Upper lobe of left lung (tissue), 4 donors: ENCODE measurements at regions not wholly inside any gene's neighbourhood (a gene's known extent, or its start where the extent isn't known, plus 50 kb on each side); places are given as distances from the start of the nearest gene placed in this dataset.

Source experiments
- CTCF ChIP-seq, 6 experiments: fragments of 450-650 bp in 4 of 6; fragments of 200-600 bp in 2 of 6; sonication (generic) in 2 of 6; IDR thresholded peaks; one replicate each; pipeline ENCODE4 v1.5.1; 2016 to 2019; ENCODE audit warnings: antibody characterized with exemption in 6 of 6
- POLR2A ChIP-seq, 4 donors: fragments of 450-650 bp; IDR thresholded peaks; one replicate each; pipeline ENCODE4 v1.5.1; 2016 to 2017; ENCODE audit warnings: antibody characterized with exemption in 4 of 4, mild to moderate bottlenecking in 2 of 4
- POLR2AphosphoS5 ChIP-seq, 2 donors: sonication (generic); formaldehyde crosslinking; IDR thresholded peaks; one replicate each; pipeline ENCODE4 v1.5.1; 2017; ENCODE audit warnings: antibody characterized with exemption in 2 of 2

DNA sequence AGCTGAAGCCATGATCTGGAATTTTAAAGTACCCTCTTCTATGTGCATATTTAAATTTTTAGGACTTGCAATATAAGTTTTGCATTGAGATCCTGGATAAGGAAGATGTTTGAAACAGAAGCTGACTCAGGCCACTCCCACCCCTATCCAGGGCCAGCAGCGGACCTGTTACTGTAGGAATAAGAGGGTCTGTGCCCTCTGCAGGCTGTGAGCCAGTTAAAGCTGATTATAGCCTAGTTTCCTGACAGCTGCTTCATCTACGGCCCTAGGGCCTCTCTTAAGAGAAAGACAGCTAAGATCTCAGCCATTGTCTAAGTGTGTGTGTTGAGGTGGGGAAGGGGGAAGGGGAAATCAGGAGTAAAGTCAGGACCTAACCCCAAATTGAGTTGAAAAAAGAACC lies 234.0 kb downstream of the HAUS1 start:
- TF ChIP-seq CTCF (IDR thresholded peaks at IDR 0.05): no peak
- TF ChIP-seq POLR2AphosphoS5 (IDR thresholded peaks at IDR 0.05): no peak
- no peak for TF ChIP-seq POLR2A (IDR thresholded peaks at IDR 0.05)
